ENCODE measurements at regions not wholly inside any gene's neighbourhood (a gene's known extent, or its start where the extent isn't known, plus 50 kb on each side); places are given as distances from the start of the nearest gene placed in this dataset.

GRCh38 chr11:29480981-29481380 is 535.8 kb downstream of the KCNA4 start:
- no peak for ATAC-seq

GRCh38 chr11:29458252-29458651 is 558.6 kb downstream of the KCNA4 start:
- ATAC-seq = no peak
- TF ChIP-seq RARB (CRISPR knock-in tag; IDR thresholded peaks at IDR 0.05) (no peak), PPARA (CRISPR knock-in tag; IDR thresholded peaks at IDR 0.05; ENCODE audit: borderline replicate concordance) (no peak), TSHZ2 (CRISPR knock-in tag; IDR thresholded peaks at IDR 0.05) (no peak), CSDC2 (CRISPR knock-in tag; IDR thresholded peaks at IDR 0.05) (no peak)

More at GRCh38 chr11:29480981-29481380, 535.8 kb downstream of the KCNA4 start:
- no peak for TF ChIP-seq TSHZ2 (CRISPR knock-in tag; IDR thresholded peaks at IDR 0.05)
- TF ChIP-seq GLIS3 (CRISPR knock-in tag; IDR thresholded peaks at IDR 0.05) = no peak
- TF ChIP-seq PPARA (CRISPR knock-in tag; IDR thresholded peaks at IDR 0.05; ENCODE audit: borderline replicate concordance) = no peak
- TF ChIP-seq BACH2 (CRISPR knock-in tag; IDR thresholded peaks at IDR 0.05; ENCODE audit: borderline replicate concordance) = no peak
- no peak for TF ChIP-seq ESRRG (CRISPR knock-in tag; IDR thresholded peaks at IDR 0.05)
- no peak for TF ChIP-seq ZNF565 (CRISPR knock-in tag; conservative IDR thresholded peaks at IDR 0.05; ENCODE audit: low read depth)
- no peak for TF ChIP-seq ZFP30 (CRISPR knock-in tag; IDR thresholded peaks at IDR 0.05)
- no peak for TF ChIP-seq ARNTL (CRISPR knock-in tag; IDR thresholded peaks at IDR 0.05; ENCODE audit: borderline replicate concordance, low read depth)
- TF ChIP-seq CREB5 (CRISPR knock-in tag; IDR thresholded peaks at IDR 0.05; ENCODE audit: low read depth) = no peak
- TF ChIP-seq CSRNP3 (CRISPR knock-in tag; IDR thresholded peaks at IDR 0.05) = no peak
- TF ChIP-seq TCF4 (CRISPR knock-in tag; IDR thresholded peaks at IDR 0.05; ENCODE audit: borderline replicate concordance) = no peak
- TF ChIP-seq ISL1 (CRISPR knock-in tag; IDR thresholded peaks at IDR 0.05) = no peak
- no peak for TF ChIP-seq ZNF8 (CRISPR knock-in tag; IDR thresholded peaks at IDR 0.05)

GRCh38 chr11:29452146-29452545 is 564.7 kb downstream of the KCNA4 start:
- ATAC-seq = no peak
- TF ChIP-seq TOX (CRISPR knock-in tag; IDR thresholded peaks at IDR 0.05; ENCODE audit: borderline replicate concordance) (no peak), PATZ1 (CRISPR knock-in tag; IDR thresholded peaks at IDR 0.05; ENCODE audit: borderline replicate concordance) (no peak), SNAI2 (CRISPR knock-in tag; IDR thresholded peaks at IDR 0.05) (no peak), ISL1 (CRISPR knock-in tag; IDR thresholded peaks at IDR 0.05) (no peak), GLIS3 (CRISPR knock-in tag; IDR thresholded peaks at IDR 0.05) (no peak), ZC3H10 (CRISPR knock-in tag; IDR thresholded peaks at IDR 0.05) (no peak), TCF4 (CRISPR knock-in tag; IDR thresholded peaks at IDR 0.05; ENCODE audit: borderline replicate concordance) (no peak), ZNF70 (CRISPR knock-in tag; IDR thresholded peaks at IDR 0.05) (no peak), ESRRG (CRISPR knock-in tag; IDR thresholded peaks at IDR 0.05) (no peak), TSHZ2 (CRISPR knock-in tag; IDR thresholded peaks at IDR 0.05) (no peak), CSRNP3 (CRISPR knock-in tag; IDR thresholded peaks at IDR 0.05) (no peak), ZNF565 (CRISPR knock-in tag; conservative IDR thresholded peaks at IDR 0.05; ENCODE audit: low read depth) (no peak), ZFP30 (CRISPR knock-in tag; IDR thresholded peaks at IDR 0.05) (no peak), ARNTL (CRISPR knock-in tag; IDR thresholded peaks at IDR 0.05; ENCODE audit: borderline replicate concordance, low read depth) (no peak), BACH2 (CRISPR knock-in tag; IDR thresholded peaks at IDR 0.05; ENCODE audit: borderline replicate concordance) (no peak), ZNF8 (CRISPR knock-in tag; IDR thresholded peaks at IDR 0.05) (no peak), OSR1 (CRISPR knock-in tag; IDR thresholded peaks at IDR 0.05) (no peak)
